HCT116 (cell line): ENCODE measurements at regions not wholly inside any gene's neighbourhood (a gene's known extent, or its start where the extent isn't known, plus 50 kb on each side); places are given as distances from the start of the nearest gene placed in this dataset.

Experiments
- ATAC-seq: fragments of 200-7000 bp; cut with Tn5 transposase; 2 replicates; pipeline ENCODE4 v1.9.1; 2020; ENCODE audit warnings: mild to moderate bottlenecking, moderate library complexity
- BruUV-seq: library from RNA; stranded (reverse); fragments of 400-500 nt; replicated peaks from 2 replicates; lab custom pipeline; 2021; lab: Mats Ljungman, UMichigan
- CTCF ChIA-PET: fragments of 300-600 bp; sonication (Branson Sonifier 250); formaldehyde crosslinking; loops from one replicate; lab custom pipeline; 2021; ENCODE audit warnings: antibody characterized with exemption; lab: Charles Lee
- POLR2A ChIA-PET: fragments of 300-600, 350-600 bp; sonication (Branson Sonifier 250); formaldehyde crosslinking; loops from one replicate; lab custom pipeline; 2021; ENCODE audit warnings: antibody characterized with exemption; lab: Charles Lee
- RAD21 ChIA-PET, 2 experiments: fragments of 300-600 bp; sonication (Branson Sonifier 250); formaldehyde crosslinking; loops; one replicate each; lab custom pipeline; 2023; ENCODE audit warnings: low total read pairs in 2 of 2; ENCODE audit not compliant: uncharacterized antibody in 2 of 2, unreplicated experiment in 2 of 2, low non-redundant PET in 1 of 2; lab: Charles Lee
- DNase-seq: peaks from one replicate; pipeline ENCODE4 v3.0.0-alpha.2; 2010; ENCODE audit warnings: low read depth, low spot score
- H2AFZ ChIP-seq: fragments of 200-600 bp; shearing (Covaris generic), sonication (generic); 2 replicates; pipeline ENCODE4 v1.6.1; 2017; ENCODE audit warnings: low read depth, mixed run types, mixed read lengths, antibody characterized with exemption, low read length; ENCODE audit not compliant: poor library complexity, severe bottlenecking
- H3K27ac ChIP-seq: 2 replicates; pipeline ENCODE4 v1.5.1; 2012; ENCODE audit warnings: low read depth, low read length
- H3K27me3 ChIP-seq: fragments of 200-600 bp; sonication (generic); 2 replicates; pipeline ENCODE4 v1.6.1; 2016; ENCODE audit warnings: mixed run types, low read length, mixed read lengths; ENCODE audit not compliant: insufficient read depth
- H3K36me3 ChIP-seq, 2 experiments: fragments of 200-500 bp in 1 of 2; fragments of 200-600 bp in 1 of 2; sonication (Bioruptor generic) in 1 of 2; sonication (generic) in 1 of 2; 2 replicates each; pipeline versions ENCODE4 v1.5.1 to v1.6.1; 2014 to 2016; ENCODE audit warnings: low read length in 2 of 2, inconsistent platforms in 1 of 2, mixed read lengths in 1 of 2, mixed run types in 1 of 2; ENCODE audit not compliant: insufficient read depth in 2 of 2, control insufficient read depth in 1 of 2
- H3K4me1 ChIP-seq, 2 experiments: fragments of 200-600 bp in 1 of 2; sonication (generic) in 1 of 2; 2 replicates each; pipeline versions ENCODE4 v1.5.1 to v1.6.1; 2012 to 2017; ENCODE audit warnings: low read length in 2 of 2, inconsistent platforms in 1 of 2, mild to moderate bottlenecking in 1 of 2, mixed read lengths in 1 of 2, mixed run types in 1 of 2, moderate library complexity in 1 of 2; ENCODE audit not compliant: insufficient read depth in 2 of 2, control insufficient read depth in 1 of 2
- H3K4me2 ChIP-seq: fragments of 200-600 bp; sonication (generic); 2 replicates; pipeline ENCODE4 v1.6.1; 2017; ENCODE audit warnings: mixed run types, low read length, mixed read lengths
- H3K4me3 ChIP-seq, 2 experiments: fragments of 200-600 bp in 1 of 2; sonication (generic) in 1 of 2; replicated peaks in 1 of 2; 2 replicates each; pipeline ENCODE4 v1.5.1; 2011 to 2016; ENCODE audit warnings: low read length in 2 of 2, control low read depth in 1 of 2, low read depth in 1 of 2, mild to moderate bottlenecking in 1 of 2, mixed read lengths in 1 of 2, mixed run types in 1 of 2
- H3K79me2 ChIP-seq: fragments of 200-600 bp; sonication (generic); 2 replicates; pipeline ENCODE4 v1.6.1; 2017; ENCODE audit warnings: mild to moderate bottlenecking, mixed run types, low read length, moderate library complexity, mixed read lengths; ENCODE audit not compliant: insufficient read depth
- H3K9ac ChIP-seq: fragments of 200-600 bp; sonication (generic); 2 replicates; pipeline ENCODE4 v1.6.1; 2016; ENCODE audit warnings: low read length, mixed read lengths
- H3K9me2 ChIP-seq: fragments of 200-600 bp; sonication (generic), shearing (Covaris generic); 2 replicates; pipeline ENCODE4 v1.6.1; 2017; ENCODE audit warnings: mixed run types, mild to moderate bottlenecking, moderate library complexity; ENCODE audit not compliant: insufficient read depth
- H3K9me3 ChIP-seq, 2 experiments: fragments of 200-500 bp in 1 of 2; fragments of 200-600 bp in 1 of 2; sonication (Bioruptor generic) in 1 of 2; sonication (generic) in 1 of 2; 2 replicates each; pipeline ENCODE4 v1.6.1; 2014 to 2017; ENCODE audit warnings: low read length in 2 of 2, mixed read lengths in 2 of 2, inconsistent platforms in 1 of 2, low read depth in 1 of 2, mild to moderate bottlenecking in 1 of 2, mixed run types in 1 of 2, moderate library complexity in 1 of 2; ENCODE audit not compliant: control insufficient read depth in 1 of 2, insufficient read depth in 1 of 2
- H4K20me1 ChIP-seq: fragments of 200-600 bp; sonication (generic), shearing (Covaris generic); 2 replicates; pipeline ENCODE4 v1.6.1; 2017; ENCODE audit warnings: mixed run types, mild to moderate bottlenecking, moderate library complexity; ENCODE audit not compliant: insufficient read depth
- CBX3 ChIP-seq: IDR thresholded peaks from 2 replicates; pipeline ENCODE4 v1.6.1; 2012; ENCODE audit warnings: low read depth
- CEBPB ChIP-seq: IDR thresholded peaks from 2 replicates; pipeline ENCODE4 v1.6.1; 2012; ENCODE audit warnings: low read depth
- EGR1 ChIP-seq: IDR thresholded peaks from 2 replicates; pipeline ENCODE4 v1.6.1; 2012; ENCODE audit warnings: low read depth
- EZH2 ChIP-seq: fragments of 200-600 bp; sonication (generic); IDR thresholded peaks from 2 replicates; pipeline ENCODE4 v1.6.1; 2017; ENCODE audit warnings: antibody characterized with exemption, mixed run types
- FOSL1 ChIP-seq: IDR thresholded peaks from 2 replicates; pipeline ENCODE4 v1.6.1; 2012; ENCODE audit warnings: low read depth
- JUND ChIP-seq: IDR thresholded peaks from 2 replicates; pipeline ENCODE4 v1.6.1; 2012
- POLR2A ChIP-seq: IDR thresholded peaks from 2 replicates; pipeline ENCODE4 v1.7.0; 2011; ENCODE audit warnings: borderline replicate concordance; ENCODE audit not compliant: insufficient read depth, insufficient read length; ENCODE audit errors: extremely low read depth
- POLR2AphosphoS5 ChIP-seq: IDR thresholded peaks from 2 replicates; pipeline ENCODE4 v1.6.1; 2011; ENCODE audit warnings: mild to moderate bottlenecking, low read depth, low read length, moderate library complexity
- RAD21 ChIP-seq: IDR thresholded peaks from 2 replicates; pipeline ENCODE4 v1.6.1; 2012; ENCODE audit warnings: low read depth, mild to moderate bottlenecking
- SIN3A ChIP-seq: IDR thresholded peaks from 2 replicates; pipeline ENCODE4 v1.6.1; 2012; ENCODE audit warnings: low read depth
- SP1 ChIP-seq: IDR thresholded peaks from 2 replicates; pipeline ENCODE4 v1.6.1; 2012; ENCODE audit warnings: low read depth
- SRF ChIP-seq: IDR thresholded peaks from 2 replicates; pipeline ENCODE4 v1.6.1; 2012; ENCODE audit warnings: low read depth
- TCF7L2 ChIP-seq: IDR thresholded peaks from 2 replicates; pipeline ENCODE4 v1.7.0; 2011; ENCODE audit warnings: borderline replicate concordance, inconsistent platforms; ENCODE audit not compliant: insufficient read depth, insufficient read length; ENCODE audit errors: extremely low read depth
- YY1 ChIP-seq: IDR thresholded peaks from 2 replicates; pipeline ENCODE4 v1.6.1; 2011; ENCODE audit warnings: low read length, low read depth, moderate library complexity, mild to moderate bottlenecking; ENCODE audit not compliant: insufficient replicate concordance; ENCODE audit errors: extremely low read depth
- ZFX ChIP-seq: fragments of 450-650 bp; IDR thresholded peaks from 2 replicates; pipeline ENCODE4 v1.6.1; 2017
- intact Hi-C: fragments of 100-400 bp; cut with micrococcal nuclease; formaldehyde crosslinking; loops from 2 replicates; pipeline ENCODE4 v1.10.0; 2022
- TF ChIP-seq, protein P1 (sequence below): IDR thresholded peaks from 2 replicates; pipeline ENCODE4 v1.6.1; 2012
- TF ChIP-seq, protein P2 (sequence below): IDR thresholded peaks from 2 replicates; pipeline ENCODE4 v1.6.1; 2011; ENCODE audit warnings: mild to moderate bottlenecking, low read length, moderate library complexity; ENCODE audit not compliant: insufficient replicate concordance; ENCODE audit errors: extremely low read depth
- TF ChIP-seq, protein P3 (sequence below): IDR thresholded peaks from 2 replicates; pipeline ENCODE4 v1.6.1; 2012; ENCODE audit warnings: low read depth
- TF ChIP-seq, protein P4 (sequence below): IDR thresholded peaks from 2 replicates; pipeline ENCODE4 v1.6.1; 2012
- TF ChIP-seq, protein P5 (sequence below), 3 experiments: fragments of 200-600 bp in 1 of 3; sonication (generic) in 1 of 3; IDR thresholded peaks in 2 of 3; conservative IDR thresholded peaks in 1 of 3; 2 replicates each; pipeline ENCODE4 v1.5.1; 2012 to 2017; ENCODE audit warnings: low read depth in 2 of 3, low read length in 2 of 3, antibody characterized with exemption in 1 of 3, borderline replicate concordance in 1 of 3, control low read depth in 1 of 3, mild to moderate bottlenecking in 1 of 3, mixed read lengths in 1 of 3, mixed run types in 1 of 3, moderate library complexity in 1 of 3; ENCODE audit not compliant: insufficient read depth in 1 of 3

DNA sequence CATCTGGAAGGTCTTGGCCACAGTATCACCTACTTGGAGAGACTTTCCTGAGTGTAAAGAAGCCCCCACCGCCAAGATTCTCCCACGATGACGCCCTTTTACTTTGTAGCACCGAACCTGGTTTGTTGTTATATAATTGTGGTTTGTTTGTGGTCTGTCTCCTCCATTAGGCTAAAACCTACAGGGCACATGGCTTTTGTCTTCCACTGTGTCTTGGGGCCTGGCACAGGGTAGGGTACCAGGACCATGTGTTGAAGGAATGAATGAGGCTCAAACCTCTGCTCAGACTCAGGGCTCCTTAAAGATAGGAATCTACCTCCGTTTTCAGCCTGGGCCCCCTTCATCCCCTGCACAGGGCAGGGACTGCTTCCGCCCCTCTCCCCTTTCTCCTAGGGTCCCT, 59.4 kb upstream of the CCDC167 start:
- no peaks in the 10 kb centered on the region for H3K79me2 ChIP-seq
- H3K9ac ChIP-seq: no peak overlapping the region
- CTCF ChIA-PET: no interaction called here
- H3K27ac ChIP-seq: no peak overlapping the region
- ATAC-seq (no peak), DNase-seq (no peak)
- H3K9me2 ChIP-seq: no peaks in the 10 kb centered on the region
- H3K4me1 ChIP-seq: peaks cover 8 to 42% of the 10 kb centered on the region in 2 experiments
- TF ChIP-seq FOSL1: no peak
- no peak for TF ChIP-seq POLR2A
- no peak for TF ChIP-seq EZH2
- no peak for TF ChIP-seq SIN3A
- no peak for TF ChIP-seq JUND
- TF ChIP-seq SP1: no peak
- TF ChIP-seq SRF: no peak
- no peak for TF ChIP-seq CBX3
- TF ChIP-seq, protein P1, sequence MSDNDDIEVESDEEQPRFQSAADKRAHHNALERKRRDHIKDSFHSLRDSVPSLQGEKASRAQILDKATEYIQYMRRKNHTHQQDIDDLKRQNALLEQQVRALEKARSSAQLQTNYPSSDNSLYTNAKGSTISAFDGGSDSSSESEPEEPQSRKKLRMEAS: no peak
- TF ChIP-seq, protein P2, sequence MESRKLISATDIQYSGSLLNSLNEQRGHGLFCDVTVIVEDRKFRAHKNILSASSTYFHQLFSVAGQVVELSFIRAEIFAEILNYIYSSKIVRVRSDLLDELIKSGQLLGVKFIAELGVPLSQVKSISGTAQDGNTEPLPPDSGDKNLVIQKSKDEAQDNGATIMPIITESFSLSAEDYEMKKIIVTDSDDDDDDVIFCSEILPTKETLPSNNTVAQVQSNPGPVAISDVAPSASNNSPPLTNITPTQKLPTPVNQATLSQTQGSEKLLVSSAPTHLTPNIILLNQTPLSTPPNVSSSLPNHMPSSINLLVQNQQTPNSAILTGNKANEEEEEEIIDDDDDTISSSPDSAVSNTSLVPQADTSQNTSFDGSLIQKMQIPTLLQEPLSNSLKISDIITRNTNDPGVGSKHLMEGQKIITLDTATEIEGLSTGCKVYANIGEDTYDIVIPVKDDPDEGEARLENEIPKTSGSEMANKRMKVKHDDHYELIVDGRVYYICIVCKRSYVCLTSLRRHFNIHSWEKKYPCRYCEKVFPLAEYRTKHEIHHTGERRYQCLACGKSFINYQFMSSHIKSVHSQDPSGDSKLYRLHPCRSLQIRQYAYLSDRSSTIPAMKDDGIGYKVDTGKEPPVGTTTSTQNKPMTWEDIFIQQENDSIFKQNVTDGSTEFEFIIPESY: no peak
- TF ChIP-seq ZFX: no peak
- TF ChIP-seq YY1: no peak
- TF ChIP-seq, protein P3, sequence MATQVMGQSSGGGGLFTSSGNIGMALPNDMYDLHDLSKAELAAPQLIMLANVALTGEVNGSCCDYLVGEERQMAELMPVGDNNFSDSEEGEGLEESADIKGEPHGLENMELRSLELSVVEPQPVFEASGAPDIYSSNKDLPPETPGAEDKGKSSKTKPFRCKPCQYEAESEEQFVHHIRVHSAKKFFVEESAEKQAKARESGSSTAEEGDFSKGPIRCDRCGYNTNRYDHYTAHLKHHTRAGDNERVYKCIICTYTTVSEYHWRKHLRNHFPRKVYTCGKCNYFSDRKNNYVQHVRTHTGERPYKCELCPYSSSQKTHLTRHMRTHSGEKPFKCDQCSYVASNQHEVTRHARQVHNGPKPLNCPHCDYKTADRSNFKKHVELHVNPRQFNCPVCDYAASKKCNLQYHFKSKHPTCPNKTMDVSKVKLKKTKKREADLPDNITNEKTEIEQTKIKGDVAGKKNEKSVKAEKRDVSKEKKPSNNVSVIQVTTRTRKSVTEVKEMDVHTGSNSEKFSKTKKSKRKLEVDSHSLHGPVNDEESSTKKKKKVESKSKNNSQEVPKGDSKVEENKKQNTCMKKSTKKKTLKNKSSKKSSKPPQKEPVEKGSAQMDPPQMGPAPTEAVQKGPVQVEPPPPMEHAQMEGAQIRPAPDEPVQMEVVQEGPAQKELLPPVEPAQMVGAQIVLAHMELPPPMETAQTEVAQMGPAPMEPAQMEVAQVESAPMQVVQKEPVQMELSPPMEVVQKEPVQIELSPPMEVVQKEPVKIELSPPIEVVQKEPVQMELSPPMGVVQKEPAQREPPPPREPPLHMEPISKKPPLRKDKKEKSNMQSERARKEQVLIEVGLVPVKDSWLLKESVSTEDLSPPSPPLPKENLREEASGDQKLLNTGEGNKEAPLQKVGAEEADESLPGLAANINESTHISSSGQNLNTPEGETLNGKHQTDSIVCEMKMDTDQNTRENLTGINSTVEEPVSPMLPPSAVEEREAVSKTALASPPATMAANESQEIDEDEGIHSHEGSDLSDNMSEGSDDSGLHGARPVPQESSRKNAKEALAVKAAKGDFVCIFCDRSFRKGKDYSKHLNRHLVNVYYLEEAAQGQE: no peak
- TF ChIP-seq, protein P4, sequence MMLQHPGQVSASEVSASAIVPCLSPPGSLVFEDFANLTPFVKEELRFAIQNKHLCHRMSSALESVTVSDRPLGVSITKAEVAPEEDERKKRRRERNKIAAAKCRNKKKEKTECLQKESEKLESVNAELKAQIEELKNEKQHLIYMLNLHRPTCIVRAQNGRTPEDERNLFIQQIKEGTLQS: no peak
- TF ChIP-seq CEBPB: no peak
- TF ChIP-seq EGR1: no peak
- TF ChIP-seq, protein P5, sequence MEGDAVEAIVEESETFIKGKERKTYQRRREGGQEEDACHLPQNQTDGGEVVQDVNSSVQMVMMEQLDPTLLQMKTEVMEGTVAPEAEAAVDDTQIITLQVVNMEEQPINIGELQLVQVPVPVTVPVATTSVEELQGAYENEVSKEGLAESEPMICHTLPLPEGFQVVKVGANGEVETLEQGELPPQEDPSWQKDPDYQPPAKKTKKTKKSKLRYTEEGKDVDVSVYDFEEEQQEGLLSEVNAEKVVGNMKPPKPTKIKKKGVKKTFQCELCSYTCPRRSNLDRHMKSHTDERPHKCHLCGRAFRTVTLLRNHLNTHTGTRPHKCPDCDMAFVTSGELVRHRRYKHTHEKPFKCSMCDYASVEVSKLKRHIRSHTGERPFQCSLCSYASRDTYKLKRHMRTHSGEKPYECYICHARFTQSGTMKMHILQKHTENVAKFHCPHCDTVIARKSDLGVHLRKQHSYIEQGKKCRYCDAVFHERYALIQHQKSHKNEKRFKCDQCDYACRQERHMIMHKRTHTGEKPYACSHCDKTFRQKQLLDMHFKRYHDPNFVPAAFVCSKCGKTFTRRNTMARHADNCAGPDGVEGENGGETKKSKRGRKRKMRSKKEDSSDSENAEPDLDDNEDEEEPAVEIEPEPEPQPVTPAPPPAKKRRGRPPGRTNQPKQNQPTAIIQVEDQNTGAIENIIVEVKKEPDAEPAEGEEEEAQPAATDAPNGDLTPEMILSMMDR (IDR thresholded peaks at IDR 0.05 in 2 of 3, conservative IDR thresholded peaks at IDR 0.05 in 1 of 3; ENCODE audit: borderline replicate concordance in 1 of 3, insufficient read depth in 1 of 3, low read depth in 2 of 3, low read length in 2 of 3): no peak
- no peak for TF ChIP-seq TCF7L2
- TF ChIP-seq POLR2AphosphoS5: no peak
- no peak for TF ChIP-seq RAD21
- POLR2A ChIA-PET: no interaction called here
- RAD21 ChIA-PET: no interaction called here
- no peak overlapping the region for H3K4me2 ChIP-seq
- H2AFZ ChIP-seq: no peak overlapping the region
- H3K9me3 ChIP-seq: no peaks in the 10 kb centered on the region
- no TSS peak for BruUV-seq
- no peaks in the 10 kb centered on the region for H3K27me3 ChIP-seq
- H3K36me3 ChIP-seq: no peaks in the 10 kb centered on the region
- H4K20me1 ChIP-seq: no peaks in the 10 kb centered on the region
- intact Hi-C loops: no loop called here
- H3K4me3 ChIP-seq: no peak overlapping the region
